Motor neuron (in vitro differentiated cells): ENCODE measurements at regions not wholly inside any gene's neighbourhood (a gene's known extent, or its start where the extent isn't known, plus 50 kb on each side); places are given as distances from the start of the nearest gene placed in this dataset.

Source experiments
- ATAC-seq, 8 experiments: fragments of 200-7000 bp; cut with Tn5 transposase; replicated peaks in 6 of 8; 2 replicates each; pipeline ENCODE4 v1.8.0; 2021; ENCODE audit warnings: mild to moderate bottlenecking in 8 of 8, moderate library complexity in 8 of 8
- H3K27ac ChIP-seq, 2 donors: fragments of 250-450 bp; sonication (Bioruptor Pico); 2 replicates each; pipeline ENCODE4 v1.9.0; 2021; ENCODE audit warnings: antibody characterized with exemption in 2 of 2, mild to moderate bottlenecking in 2 of 2, moderate library complexity in 1 of 2
- H3K4me1 ChIP-seq, 2 donors: fragments of 250-450 bp; sonication (Bioruptor Pico); replicated peaks in 1 of 2; 2 replicates each; pipeline ENCODE4 v1.6.1; 2021; ENCODE audit warnings: antibody characterized with exemption in 2 of 2, mild to moderate bottlenecking in 2 of 2, moderate library complexity in 1 of 2
- H3K4me3 ChIP-seq, 5 donors: fragments of 250-450 bp; sonication (Bioruptor Pico); 2 replicates each; pipeline ENCODE4 v1.9.0; 2021; ENCODE audit warnings: antibody characterized with exemption in 5 of 5, mild to moderate bottlenecking in 5 of 5, moderate library complexity in 4 of 5
- WGBS, 10 experiments: fragments of 450-650 bp; shearing (Covaris generic); methylation state at CpG; one replicate each; pipeline ENCODE4 v1.0.0; 2022; 5-methylcytosine and 5-hydroxymethylcytosine counted together
- in situ Hi-C, 9 experiments: fragments of 400-800 bp; cut with MboI; loops; one replicate each; pipeline ENCODE4 v1.15.0; 2021; ENCODE audit warnings: low sequenced_read_pairs in 9 of 9, low pct_unique_long_range_greater_than_20kb in 2 of 9; ENCODE audit not compliant: unreplicated experiment in 9 of 9

DNA sequence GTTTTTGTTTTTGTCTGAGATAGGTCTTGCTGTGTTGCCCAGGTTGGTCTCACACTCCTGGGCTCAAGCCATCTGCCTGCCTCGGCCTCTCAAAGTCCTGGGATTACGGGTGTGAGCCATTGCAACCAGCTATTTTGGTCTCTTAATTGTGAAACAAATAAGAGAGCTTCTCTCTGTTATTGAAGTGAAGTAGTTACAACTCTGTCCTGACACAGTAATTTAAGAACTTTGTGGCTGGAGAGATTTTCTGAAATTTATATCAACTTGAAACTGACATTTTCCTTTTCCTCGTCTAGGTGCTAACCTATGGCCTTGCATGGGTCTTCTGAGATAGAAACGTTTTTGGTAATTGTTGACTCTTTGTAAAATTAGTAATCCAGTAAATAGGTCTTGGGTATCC is 122.1 kb upstream of the DOK5 start:
- H3K4me3 ChIP-seq = no peak overlapping the region
- H3K4me1 ChIP-seq = peaks cover 4 to 11% of the 10 kb centered on the region in 2 donors
- in situ Hi-C loops = no loop called here
- WGBS, 10 experiments = 0 to 93% (median 78%) methylated on average over 1 to 4 of the region's 4 CpGs; no CpG with 5 or more reads in 2 of the 10 experiments
- no peak for ATAC-seq
- H3K27ac ChIP-seq = no peak overlapping the region

DNA sequence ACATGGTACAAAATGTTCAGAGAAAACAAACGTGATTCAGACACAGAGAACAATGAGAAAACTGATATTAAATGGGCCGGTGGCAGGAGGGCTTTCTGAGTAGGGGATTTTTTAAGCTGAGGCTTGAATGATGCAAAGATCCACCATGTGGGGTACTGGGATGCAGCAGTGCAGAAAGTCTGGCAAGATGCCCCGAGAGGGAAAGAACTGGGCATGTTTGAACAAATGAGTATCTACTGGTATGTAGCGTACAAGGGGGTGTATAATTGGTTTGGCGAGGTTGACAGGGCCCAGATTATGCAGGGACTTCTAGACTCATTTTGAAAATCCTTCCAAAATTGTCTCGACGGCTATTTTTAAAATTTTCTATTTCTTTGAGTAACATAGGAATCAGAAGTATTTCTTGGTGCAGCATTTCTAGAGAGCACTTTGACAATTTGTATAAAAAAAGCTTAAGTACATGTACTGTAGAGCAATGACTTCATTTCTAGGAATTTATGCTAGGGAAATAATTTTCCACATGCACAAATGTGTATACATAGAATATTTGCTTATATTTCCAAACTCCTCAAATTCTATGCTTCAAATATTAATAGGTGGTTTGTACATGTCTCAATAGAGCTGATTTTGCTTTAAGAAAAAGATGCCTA is 119.6 kb upstream of the DOK5 start:
- no peak for ATAC-seq
- Histone ChIP-seq H3K27ac (no peak overlapping the region), H3K4me1 (peaks cover 4 to 11% of the 10 kb centered on the region in 2 donors), H3K4me3 (no peak overlapping the region)
- WGBS, 10 experiments = 16 to 100% (median 75%) methylated on average over 1 to 6 of the region's 7 CpGs
- in situ Hi-C loops = no loop called here

DNA sequence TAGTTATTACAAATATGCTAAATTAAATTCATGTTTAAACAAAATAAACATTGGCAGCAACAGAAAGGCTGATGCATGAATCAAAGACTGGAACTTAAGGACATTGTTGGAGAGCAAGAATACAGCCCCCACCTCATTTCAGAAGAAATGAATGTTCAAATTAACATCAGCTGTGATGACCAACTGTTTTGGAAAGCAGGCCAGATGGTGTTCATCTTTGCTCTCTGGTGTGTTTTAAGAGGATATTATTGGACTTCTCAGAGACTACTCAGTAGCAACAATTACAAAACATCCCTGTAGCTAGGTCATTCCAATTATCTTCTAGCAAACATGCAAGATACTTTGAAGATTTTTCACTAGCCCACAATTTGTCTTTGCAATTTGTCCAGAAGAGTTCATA is 118.6 kb upstream of the DOK5 start:
- H3K27ac ChIP-seq = no peak overlapping the region
- no peak overlapping the region for H3K4me3 ChIP-seq
- in situ Hi-C loops = no loop called here
- H3K4me1 ChIP-seq = peaks cover 4 to 11% of the 10 kb centered on the region in 2 donors
- peak in 1 of 8 experiments; percentile 73 for ATAC-seq

DNA sequence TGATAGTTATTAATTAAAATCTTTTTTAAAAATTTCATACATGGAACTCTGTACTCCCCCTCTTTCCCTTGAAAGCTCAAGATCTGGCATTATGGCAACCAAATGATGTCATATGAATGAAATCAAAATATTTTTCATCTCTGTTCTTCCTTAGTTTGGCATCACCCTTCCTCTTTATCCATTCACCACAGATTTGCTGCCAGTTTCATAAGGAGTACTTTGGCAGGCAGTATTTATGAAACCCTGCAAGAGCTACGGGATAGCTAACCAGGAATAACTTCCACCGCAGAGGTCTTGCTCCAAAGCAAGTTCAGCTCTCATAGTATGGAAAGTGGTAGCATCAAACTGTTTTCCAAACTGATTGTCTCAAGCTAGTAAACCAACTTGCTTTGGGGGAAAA is 113.9 kb upstream of the DOK5 start:
- H3K27ac ChIP-seq = no peak overlapping the region
- 30 to 90% (median 70%) methylated on average over 1 to 2 of the region's 2 CpGs; no CpG with 5 or more reads in 4 of the 10 experiments for WGBS, 10 experiments
- H3K4me3 ChIP-seq = no peak overlapping the region
- peaks cover 4 to 11% of the 10 kb centered on the region in 2 donors for H3K4me1 ChIP-seq
- no peak for ATAC-seq
- in situ Hi-C loops = no loop called here

DNA sequence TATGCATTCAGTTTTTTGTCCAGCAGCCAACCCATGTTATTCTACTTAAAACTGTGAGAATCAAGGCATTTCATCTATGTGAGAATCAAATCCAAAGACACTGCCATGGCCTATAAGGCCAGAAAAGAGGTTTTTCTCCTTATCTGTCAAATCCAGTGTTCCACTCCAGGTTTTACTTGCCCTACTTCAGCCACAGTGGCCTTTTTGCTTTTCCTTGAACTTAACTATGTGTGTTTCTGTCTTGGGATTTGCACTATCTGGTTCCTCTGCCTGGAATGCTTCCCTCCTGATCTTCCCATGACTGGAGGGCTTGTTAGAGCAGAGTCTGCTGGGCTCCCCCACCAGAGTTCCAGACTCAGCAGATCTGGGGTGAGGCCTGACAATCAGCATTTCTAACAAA is 113.1 kb upstream of the DOK5 start:
- Histone ChIP-seq H3K4me1 (peaks cover 7 to 10% of the 10 kb centered on the region in 2 donors), H3K27ac (no peak overlapping the region), H3K4me3 (no peak overlapping the region)
- ATAC-seq = no peak
- in situ Hi-C loops = no loop called here

DNA sequence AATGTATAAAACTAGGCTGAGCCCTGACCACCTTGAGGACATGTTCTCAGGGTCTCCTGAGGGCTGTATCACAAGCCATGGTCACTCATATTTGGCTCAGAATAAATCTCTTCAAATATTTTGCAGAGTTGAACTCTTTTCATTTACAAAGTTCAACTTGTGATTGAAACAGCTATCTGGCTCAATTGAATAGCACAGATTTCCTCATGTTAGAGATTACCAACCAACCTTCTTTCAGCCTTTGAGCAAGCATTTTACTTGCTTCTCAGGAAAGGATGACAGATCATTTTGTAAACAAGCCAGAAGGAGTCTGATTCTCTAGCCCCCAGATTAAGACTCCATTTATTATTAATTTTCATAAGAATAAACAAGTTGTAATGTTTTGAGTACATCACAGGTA is 111.0 kb upstream of the DOK5 start:
- ATAC-seq = no peak
- Histone ChIP-seq H3K27ac (no peak overlapping the region), H3K4me1 (peaks cover 10 to 19% of the 10 kb centered on the region in 2 donors), H3K4me3 (no peak overlapping the region)
- in situ Hi-C loops = no loop called here

DNA sequence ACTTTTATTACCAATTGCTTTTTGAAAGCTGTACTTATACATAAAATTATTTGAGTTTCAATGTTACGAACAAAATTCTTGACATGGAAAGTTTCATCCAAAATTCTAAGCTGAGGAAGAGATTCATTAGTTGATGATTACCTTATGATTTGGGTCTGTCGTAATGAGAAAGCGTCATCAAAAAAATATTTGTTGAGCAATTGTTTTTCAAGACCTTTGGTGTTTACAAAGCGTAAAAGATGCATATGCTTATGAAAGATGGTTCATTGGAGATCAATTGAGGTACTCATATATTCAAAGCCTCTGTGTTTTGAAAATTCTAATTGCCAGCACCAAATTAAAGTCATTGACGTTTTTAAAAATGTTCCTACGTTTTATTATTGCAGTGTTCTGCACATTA is 110.5 kb upstream of the DOK5 start:
- in situ Hi-C loops = no loop called here
- H3K4me3 ChIP-seq = no peak overlapping the region
- no peak for ATAC-seq

DNA sequence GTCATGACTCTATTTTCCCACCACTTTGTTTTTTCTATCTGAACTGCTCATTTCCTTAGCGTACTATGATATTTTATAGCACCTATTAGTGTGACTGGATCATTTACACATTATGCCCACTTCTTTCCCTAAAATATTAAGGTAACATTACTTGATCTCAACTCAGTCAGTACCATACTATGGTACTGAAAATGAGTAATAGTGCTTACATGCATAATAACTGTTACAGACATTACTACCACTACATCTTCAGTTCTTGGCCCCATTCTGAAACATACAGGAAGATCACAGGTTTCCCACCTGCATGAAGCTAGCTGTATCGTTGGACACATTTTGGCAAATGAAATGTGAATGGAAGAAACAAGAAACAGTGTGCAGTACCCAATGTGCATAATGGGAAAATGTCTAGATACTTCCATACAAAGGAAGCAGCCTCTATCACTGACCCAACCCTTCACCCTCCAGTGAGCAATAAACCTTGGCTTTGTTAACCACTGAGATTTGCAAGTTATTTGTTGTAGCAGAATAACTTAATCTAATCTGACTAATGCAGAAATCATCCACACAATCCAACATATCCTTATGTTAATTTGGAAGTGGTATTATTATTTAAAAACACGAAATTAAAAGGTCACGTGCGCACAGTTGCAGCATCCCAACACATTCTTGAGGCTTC is 108.6 kb upstream of the DOK5 start:
- Histone ChIP-seq H3K27ac (no peak overlapping the region), H3K4me1 (peaks cover 10 to 19% of the 10 kb centered on the region in 2 donors), H3K4me3 (no peak overlapping the region)
- WGBS, 10 experiments = 39 to 100% (median 71%) methylated on average over 1 to 5 of the region's 5 CpGs; no CpG with 5 or more reads in 1 of the 10 experiments
- in situ Hi-C loops = no loop called here
- ATAC-seq = peak in 4 of 8 experiments; percentile 73 to 91 (median 82)

More for the DNA sequence above, 110.5 kb upstream of the DOK5 start:
- Histone ChIP-seq H3K27ac (no peak overlapping the region), H3K4me1 (peaks cover 10 to 19% of the 10 kb centered on the region in 2 donors)
- 16 to 100% (median 83%) methylated on average over 4 to 6 of the region's 6 CpGs; no CpG with 5 or more reads in 1 of the 10 experiments for WGBS, 10 experiments

DNA sequence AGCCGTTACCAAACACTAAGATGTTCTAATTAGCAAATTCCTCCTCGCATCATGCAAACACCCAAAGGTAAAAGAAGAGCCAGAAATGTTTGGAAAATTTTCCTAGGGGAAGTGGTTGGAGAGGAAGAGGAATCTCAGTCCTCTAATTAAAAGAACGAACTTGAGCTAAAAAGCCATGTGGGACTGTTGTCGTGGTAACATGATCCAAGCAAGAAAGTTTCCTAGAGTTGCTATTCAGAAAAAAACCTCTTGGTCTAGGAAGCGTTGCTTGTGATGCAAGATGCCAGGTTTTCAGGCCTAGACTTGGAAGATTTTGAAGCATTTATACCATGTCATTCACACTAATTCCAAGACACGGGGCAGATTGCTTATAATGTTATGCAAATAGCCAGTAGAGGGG is 106.8 kb upstream of the DOK5 start:
- WGBS, 10 experiments = 16 to 80% (median 60%) methylated on average over 1 to 6 of the region's 6 CpGs
- Histone ChIP-seq H3K4me3 (no peak overlapping the region), H3K27ac (no peak overlapping the region), H3K4me1 (peaks cover 10 to 19% of the 10 kb centered on the region in 2 donors)
- ATAC-seq = no peak
- in situ Hi-C loops = no loop called here

DNA sequence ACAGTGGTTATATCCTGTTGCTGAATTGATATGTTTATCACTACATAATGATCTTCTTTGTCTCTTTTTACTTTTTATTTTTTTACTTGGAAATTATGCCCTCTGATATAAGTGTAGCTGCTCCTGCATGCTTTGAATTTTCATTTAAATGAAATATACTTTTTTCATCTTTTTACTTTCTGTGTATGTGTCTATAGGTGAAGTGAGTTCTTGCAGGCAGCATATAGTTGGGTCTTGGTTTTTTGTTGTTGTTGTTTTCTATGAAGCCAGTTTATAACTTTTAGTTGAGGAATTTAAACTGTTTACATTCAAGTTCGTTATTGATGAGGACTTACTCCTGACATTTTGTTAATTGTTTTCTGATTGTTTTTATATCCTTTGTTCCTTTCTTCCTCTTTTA is 103.1 kb upstream of the DOK5 start:
- in situ Hi-C loops = no loop called here
- Histone ChIP-seq H3K4me1 (peaks cover 3 to 12% of the 10 kb centered on the region in 2 donors), H3K4me3 (no peak overlapping the region), H3K27ac (no peak overlapping the region)
- no peak for ATAC-seq
- WGBS, 10 experiments = 11 to 100% (median 72%) methylated on average over 1 of the region's 1 CpG

DNA sequence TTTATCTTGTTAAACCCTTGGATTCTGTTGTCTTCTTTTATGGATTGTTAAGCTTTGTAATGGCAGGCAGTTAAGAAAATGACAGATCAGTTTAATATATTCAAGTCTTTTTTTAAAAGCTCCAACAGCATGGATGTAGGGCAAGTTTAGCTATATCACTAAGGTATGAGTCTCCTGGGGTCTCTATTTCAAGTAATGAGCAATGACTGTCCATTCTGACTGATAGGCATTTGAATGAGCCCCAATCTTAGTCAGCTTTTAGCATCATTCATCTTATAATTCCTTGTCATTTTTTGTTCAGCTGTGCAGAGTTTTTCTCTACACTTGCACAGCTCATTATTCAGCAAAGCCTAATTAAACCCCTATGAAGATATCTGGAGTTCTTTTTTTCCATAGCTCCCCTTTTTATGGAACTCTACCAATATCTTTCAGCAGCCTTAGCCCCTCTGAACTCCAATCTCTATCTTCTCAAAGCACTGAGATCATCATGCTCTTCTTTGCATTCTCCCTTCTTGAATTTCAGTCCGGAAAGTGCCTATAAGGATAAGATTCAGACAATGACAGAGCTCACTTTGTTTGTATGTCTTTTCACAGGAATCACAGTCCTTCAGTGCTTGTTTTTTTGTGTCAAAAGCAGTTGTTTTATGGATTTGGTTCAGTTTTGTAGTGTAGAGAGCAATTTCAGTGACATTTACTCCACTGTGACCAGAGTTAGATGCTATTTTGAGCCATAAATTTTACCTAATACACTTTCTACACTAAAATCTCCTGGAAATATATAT is 97.2 kb upstream of the DOK5 start:
- in situ Hi-C loops = no loop called here
- no peak overlapping the region for H3K4me3 ChIP-seq
- no peak overlapping the region for H3K27ac ChIP-seq
- peaks cover 5 to 28% of the 10 kb centered on the region in 2 donors for H3K4me1 ChIP-seq
- ATAC-seq = peak in 5 of 8 experiments; percentile 11 to 87 (median 73)
- WGBS, 10 experiments = 13 to 100% (median 72%) methylated on average over 1 of the region's 1 CpG; no CpG with 5 or more reads in 4 of the 10 experiments

DNA sequence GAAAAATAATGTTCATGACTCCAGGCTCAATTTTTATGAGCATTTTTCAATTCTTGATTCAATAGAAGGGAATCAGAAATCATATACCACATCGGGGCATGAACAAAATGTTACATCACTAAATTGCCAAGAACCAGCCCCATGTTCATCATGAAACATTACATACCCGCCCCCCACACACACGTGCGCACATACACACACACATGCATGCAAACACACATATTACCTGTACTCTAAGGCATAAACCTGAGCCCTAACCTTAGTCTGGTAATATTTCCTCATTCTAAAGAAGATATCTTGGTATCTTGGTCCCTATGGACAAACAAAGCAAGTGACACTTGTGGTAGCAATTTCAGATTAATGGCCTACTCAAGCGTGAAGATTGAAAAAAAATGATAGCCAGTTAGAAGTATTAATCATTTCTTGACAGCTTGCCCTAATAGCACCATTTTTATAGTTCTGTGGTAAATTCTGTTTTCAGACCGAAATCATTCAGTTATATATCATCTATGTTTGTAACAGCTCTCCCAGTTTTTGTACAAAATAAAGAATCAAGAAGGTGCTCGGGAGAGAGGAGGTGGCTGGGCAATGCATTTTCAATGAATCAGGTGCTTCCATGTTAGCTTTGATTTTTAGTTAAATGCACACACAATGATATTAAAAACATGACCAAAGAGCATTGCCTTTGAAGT is 95.4 kb upstream of the DOK5 start:
- peaks cover 5 to 28% of the 10 kb centered on the region in 2 donors for H3K4me1 ChIP-seq
- H3K4me3 ChIP-seq = no peak overlapping the region
- no peak overlapping the region for H3K27ac ChIP-seq
- in situ Hi-C loops = no loop called here
- WGBS, 10 experiments = 30 to 90% (median 67%) methylated on average over 2 to 7 of the region's 7 CpGs
- peak in 4 of 8 experiments; percentile 29 to 80 (median 70) for ATAC-seq

DNA sequence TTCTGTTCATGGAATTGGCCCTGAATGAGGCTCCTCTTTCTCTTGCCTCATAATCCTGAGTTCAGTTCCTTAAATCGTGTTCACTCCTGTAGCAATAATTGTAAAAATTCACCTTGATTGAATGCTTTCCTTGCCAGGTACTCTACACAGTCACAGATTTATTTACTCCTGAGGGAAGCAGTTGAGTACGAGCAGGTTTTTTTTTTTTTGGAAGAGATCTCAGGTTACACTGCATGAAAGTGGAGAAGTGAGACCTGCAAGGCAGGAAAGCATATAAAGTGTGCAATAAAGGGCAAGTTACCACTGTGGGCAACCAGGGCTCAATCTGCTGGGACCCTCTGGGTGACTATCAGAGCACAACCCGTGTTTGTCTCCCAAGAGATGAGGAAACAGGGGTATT is 93.0 kb upstream of the DOK5 start:
- in situ Hi-C loops = no loop called here
- no peak for ATAC-seq
- H3K4me3 ChIP-seq = no peak overlapping the region
- H3K27ac ChIP-seq = no peak overlapping the region
- 11 to 80% (median 40%) methylated on average over 1 to 3 of the region's 3 CpGs; no CpG with 5 or more reads in 1 of the 10 experiments for WGBS, 10 experiments
- H3K4me1 ChIP-seq = peaks cover 10 to 33% of the 10 kb centered on the region in 2 donors
